Pancreas (tissue), 10 donors: ENCODE measurements at regions not wholly inside any gene's neighbourhood (a gene's known extent, or its start where the extent isn't known, plus 50 kb on each side); places are given as distances from the start of the nearest gene placed in this dataset.
"Not testable (repeated sequence)": the region's sequence is repeated elsewhere in the genome, so short reads cannot be mapped to it uniquely, and the experiment has no call there.

ENCODE experiments used
- ATAC-seq, 4 donors: fragments of 200-7000 bp; cut with Tn5 transposase; one replicate each; pipeline versions ENCODE4 v1.8.0 to v1.9.1; 2020; ENCODE audit warnings: mild to moderate bottlenecking in 4 of 4, moderate library complexity in 4 of 4
- DNase-seq, 6 donors: peaks; one replicate each; pipeline ENCODE4 v3.0.0-alpha.2; 2020
- FAIRE-seq: peaks from 2 replicates; lab custom pipeline; 2012; peaks lifted over from hg19 to GRCh38; lab: Jason Lieb, UNC
- H3K27ac ChIP-seq, 4 donors: fragments of 200-600 bp; sonication (generic); 1 replicate in 3 of 4; 2 replicates in 1 of 4; pipeline versions ENCODE4 v1.5.0 to v1.8.0; 2020
- H3K27me3 ChIP-seq, 4 donors: fragments of 200-600 bp; one replicate each; pipeline ENCODE4 v1.8.0; 2021
- H3K36me3 ChIP-seq, 3 donors: fragments of 200-600 bp; sonication (generic) in 1 of 3; one replicate each; pipeline versions ENCODE4 v1.5.0 to v1.8.0; 2020 to 2021
- H3K4me1 ChIP-seq, 3 donors: fragments of 200-600 bp; one replicate each; pipeline ENCODE4 v1.8.0; 2021
- H3K4me3 ChIP-seq, 4 donors: fragments of 200-600 bp; sonication (generic) in 2 of 4; one replicate each; pipeline versions ENCODE4 v1.5.0 to v1.8.0; 2020 to 2021
- H3K9me3 ChIP-seq, 4 donors: fragments of 200-600 bp; one replicate each; pipeline ENCODE4 v1.8.0; 2021
- CTCF ChIP-seq, 4 donors: fragments of 200-600 bp; sonication (generic) in 3 of 4; IDR thresholded peaks; one replicate each; pipeline versions ENCODE4 v1.5.0 to v1.8.0; 2021; ENCODE audit warnings: antibody characterized with exemption in 4 of 4
- WGBS, 2 donors: extraction: QIAGEN DNeasy Blood & Tissue Kit; methylation state at CpG; one replicate each; pipeline ENCODE4 v1.1.7; 2013; 5-methylcytosine and 5-hydroxymethylcytosine counted together
- intact Hi-C, 3 donors: fragments of 100-400 bp; cut with DNase I; formaldehyde crosslinking; loops; one replicate each; pipeline versions ENCODE4 v1.11.1 to v1.14.2; 2022
- donor health status: healthy with polysubstance abuse.
- donor health status: DM: no; HTN: no; CAD: no; lungs with moderate emphysema.
- donor health status: DM: no; HTN: no; CAD: no.
- donor health status: control.
- donor health status: control.
- donor health status: Bipolar disorder and iron deficiency.
- donor health status: DM: yes; HTN: yes; CAD: no.
- donor health status: DM: no; HTN: no; CAD: no.
- donor health status: DM: no; HTN: no; CAD: no.
- donor health status: DM: yes; HTN: yes; CAD: no.

- no peak for TF ChIP-seq CTCF (IDR thresholded peaks at IDR 0.05)
- Histone ChIP-seq H3K4me1 (no peaks in the 10 kb centered on the region), H3K36me3 (no peaks in the 10 kb centered on the region), H3K9me3 (no peaks in the 10 kb centered on the region), H3K4me3 (no peak overlapping the region), H3K27ac (no peak overlapping the region), H3K27me3 (no peaks in the 10 kb centered on the region)
- FAIRE-seq (no peak), DNase-seq (no peak), ATAC-seq (no peak)
- intact Hi-C loops = no loop called here
- 42 to 57% methylated on average over 2 of the region's 2 CpGs for WGBS, 2 donors
These were observed 68.2 kb downstream of the RFPL4B start for GRCh38 chr6:112415366-112415765.

DNA sequence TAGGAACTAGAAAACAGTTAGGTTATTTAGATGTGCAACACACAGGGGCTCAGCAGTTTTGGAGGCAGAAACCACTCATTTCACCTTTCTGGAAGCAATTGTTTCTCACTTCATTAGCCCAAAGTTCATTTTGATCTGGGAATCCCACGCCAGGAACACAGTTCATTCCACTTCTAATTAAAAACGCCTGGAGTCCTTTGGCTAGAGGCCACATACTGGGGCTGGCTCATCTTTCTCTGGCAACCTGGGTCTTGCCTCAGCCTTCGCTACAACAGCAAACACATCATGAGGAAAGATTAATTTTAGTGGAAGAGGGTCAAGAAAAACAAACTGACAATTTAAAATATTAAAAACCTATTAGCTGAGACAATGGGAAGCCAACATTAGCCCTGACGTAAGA is 69.7 kb downstream of the RFPL4B start:
- intact Hi-C loops = no loop called here
- DNase-seq (no peak), FAIRE-seq (no peak), ATAC-seq (no peak)
- Histone ChIP-seq H3K4me3 (no peak overlapping the region), H3K36me3 (no peaks in the 10 kb centered on the region), H3K27ac (no peak overlapping the region), H3K9me3 (no peaks in the 10 kb centered on the region), H3K4me1 (no peaks in the 10 kb centered on the region), H3K27me3 (no peaks in the 10 kb centered on the region)
- 78 to 85% methylated on average over 4 of the region's 4 CpGs for WGBS, 2 donors
- TF ChIP-seq CTCF (IDR thresholded peaks at IDR 0.05) = no peak

- ATAC-seq, FAIRE-seq: not testable (repeated sequence)
- WGBS, 2 donors = 93 to 96% methylated on average over 4 of the region's 4 CpGs
These were observed 79.9 kb downstream of the RFPL4B start for GRCh38 chr6:112427011-112427410.

GRCh38 chr6:112427499-112427898 is 80.4 kb downstream of the RFPL4B start:
- Histone ChIP-seq H3K4me3 (no peak overlapping the region), H3K27me3 (no peaks in the 10 kb centered on the region), H3K9me3 (no peaks in the 10 kb centered on the region), H3K36me3 (no peaks in the 10 kb centered on the region), H3K4me1 (no peaks in the 10 kb centered on the region), H3K27ac (no peak overlapping the region)
- FAIRE-seq (no peak), ATAC-seq (no peak), DNase-seq (no peak)
- TF ChIP-seq CTCF (IDR thresholded peaks at IDR 0.05) = no peak
- intact Hi-C loops = no loop called here

More at GRCh38 chr6:112427011-112427410, 79.9 kb downstream of the RFPL4B start:
- DNase-seq, H3K4me1 ChIP-seq, H3K4me3 ChIP-seq, H3K9me3 ChIP-seq, H3K27ac ChIP-seq, H3K27me3 ChIP-seq, H3K36me3 ChIP-seq, intact Hi-C loops: not testable (repeated sequence)

DNA sequence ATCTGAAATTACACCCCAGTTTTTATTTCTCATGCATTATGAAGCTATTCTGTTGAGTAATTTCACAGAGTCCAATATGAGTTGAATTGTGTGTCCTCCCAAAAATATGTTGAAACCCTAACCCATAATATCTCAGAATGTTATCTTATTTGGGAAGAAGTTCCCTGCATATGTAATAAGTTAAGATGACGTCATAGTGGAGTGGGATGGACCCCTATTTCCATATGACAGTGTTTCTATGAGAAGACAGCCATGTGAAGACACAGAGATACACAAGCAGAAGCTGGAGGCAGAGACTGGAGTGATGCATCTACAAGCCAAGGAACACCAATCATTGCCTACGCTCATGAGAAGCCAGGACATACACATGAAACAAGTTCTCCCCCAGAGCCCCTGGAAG is 81.3 kb downstream of the RFPL4B start:
- H3K9me3 ChIP-seq = no peaks in the 10 kb centered on the region
- H3K4me1 ChIP-seq = no peaks in the 10 kb centered on the region
- no peak overlapping the region for H3K4me3 ChIP-seq
- WGBS, 2 donors = 68 to 75% methylated on average over 2 of the region's 2 CpGs
- no peaks in the 10 kb centered on the region for H3K36me3 ChIP-seq
- ATAC-seq = no peak
- H3K27ac ChIP-seq = no peak overlapping the region
- intact Hi-C loops = no loop called here
- TF ChIP-seq CTCF (IDR thresholded peaks at IDR 0.05) = no peak
- DNase-seq = no peak
- no peak for FAIRE-seq
- no peaks in the 10 kb centered on the region for H3K27me3 ChIP-seq

- Histone ChIP-seq H3K4me1 (no peaks in the 10 kb centered on the region), H3K27me3 (no peaks in the 10 kb centered on the region), H3K4me3 (no peak overlapping the region), H3K27ac (no peak overlapping the region), H3K9me3 (no peaks in the 10 kb centered on the region), H3K36me3 (no peaks in the 10 kb centered on the region)
- intact Hi-C loops = no loop called here
- TF ChIP-seq CTCF (IDR thresholded peaks at IDR 0.05) = no peak
- ATAC-seq = peak in 3 of 4 donors; percentile 41 to 66 (median 55)
- FAIRE-seq = no peak
- WGBS, 2 donors = 81 to 93% methylated on average over 3 of the region's 3 CpGs
- no peak for DNase-seq
These were observed 82.1 kb downstream of the RFPL4B start for GRCh38 chr6:112429226-112429625.
